C4-2B (cell line): ENCODE measurements at regions not wholly inside any gene's neighbourhood (a gene's known extent, or its start where the extent isn't known, plus 50 kb on each side); places are given as distances from the start of the nearest gene placed in this dataset.
"Not testable (repeated sequence)": the region's sequence is repeated elsewhere in the genome, so short reads cannot be mapped to it uniquely, and the experiment has no call there.

Source experiments
- ZFX ChIP-seq: fragments of 450-650 bp; IDR thresholded peaks from 2 replicates; pipeline ENCODE4 v1.6.1; 2017
- TF ChIP-seq, protein P1 (sequence below): fragments of 450-650 bp; conservative IDR thresholded peaks from 2 replicates; pipeline ENCODE4 v1.5.1; 2017; ENCODE audit warnings: mild to moderate bottlenecking

DNA sequence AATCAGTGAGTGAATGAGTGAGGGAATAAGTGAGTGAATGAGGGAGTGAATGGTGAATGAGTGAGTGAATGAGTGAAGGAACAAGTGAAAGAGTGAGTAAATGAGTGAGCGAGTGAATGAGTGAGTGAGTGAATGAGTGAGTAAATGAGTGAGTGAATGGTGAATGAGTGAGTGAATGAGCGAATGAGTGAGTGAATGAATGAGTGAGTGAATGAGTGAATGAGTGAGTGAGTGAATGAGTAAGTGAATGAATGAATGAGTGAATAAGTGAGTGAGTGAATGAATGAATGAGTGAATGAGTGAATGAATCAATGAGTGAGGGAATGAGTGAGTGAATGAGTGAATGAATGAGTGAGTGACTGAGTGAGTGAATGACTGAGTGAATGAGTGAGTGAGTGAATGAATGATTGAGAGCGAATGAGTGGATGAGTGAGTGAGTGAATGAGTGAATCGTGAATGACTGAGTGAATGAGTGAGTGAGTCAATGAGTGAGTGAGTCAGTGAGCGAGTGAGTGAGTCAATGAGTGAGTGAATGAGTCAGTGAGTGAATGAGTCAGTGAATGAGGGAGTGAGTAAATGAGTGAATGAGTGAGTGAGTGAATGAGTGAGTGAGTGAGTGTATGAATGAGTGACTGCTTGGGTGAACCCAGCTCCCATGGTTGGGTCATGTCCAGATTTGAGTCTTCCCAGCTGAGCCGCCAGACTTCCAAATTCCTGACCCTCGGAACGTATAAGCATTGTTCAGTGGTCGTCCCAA is 133.0 kb downstream of the NPIPB11 start:
- TF ChIP-seq, protein P1, sequence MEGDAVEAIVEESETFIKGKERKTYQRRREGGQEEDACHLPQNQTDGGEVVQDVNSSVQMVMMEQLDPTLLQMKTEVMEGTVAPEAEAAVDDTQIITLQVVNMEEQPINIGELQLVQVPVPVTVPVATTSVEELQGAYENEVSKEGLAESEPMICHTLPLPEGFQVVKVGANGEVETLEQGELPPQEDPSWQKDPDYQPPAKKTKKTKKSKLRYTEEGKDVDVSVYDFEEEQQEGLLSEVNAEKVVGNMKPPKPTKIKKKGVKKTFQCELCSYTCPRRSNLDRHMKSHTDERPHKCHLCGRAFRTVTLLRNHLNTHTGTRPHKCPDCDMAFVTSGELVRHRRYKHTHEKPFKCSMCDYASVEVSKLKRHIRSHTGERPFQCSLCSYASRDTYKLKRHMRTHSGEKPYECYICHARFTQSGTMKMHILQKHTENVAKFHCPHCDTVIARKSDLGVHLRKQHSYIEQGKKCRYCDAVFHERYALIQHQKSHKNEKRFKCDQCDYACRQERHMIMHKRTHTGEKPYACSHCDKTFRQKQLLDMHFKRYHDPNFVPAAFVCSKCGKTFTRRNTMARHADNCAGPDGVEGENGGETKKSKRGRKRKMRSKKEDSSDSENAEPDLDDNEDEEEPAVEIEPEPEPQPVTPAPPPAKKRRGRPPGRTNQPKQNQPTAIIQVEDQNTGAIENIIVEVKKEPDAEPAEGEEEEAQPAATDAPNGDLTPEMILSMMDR: not testable (repeated sequence)
- not testable (repeated sequence) for TF ChIP-seq ZFX
